ENCODE measurements at regions not wholly inside any gene's neighbourhood (a gene's known extent, or its start where the extent isn't known, plus 50 kb on each side); places are given as distances from the start of the nearest gene placed in this dataset.
A peak's percentile ranks its signal among the peaks of the same experiment; 100 is the strongest.
"Not testable (repeated sequence)": the region's sequence is repeated elsewhere in the genome, so short reads cannot be mapped to it uniquely, and the experiment has no call there.

- no peaks in the 10 kb centered on the region for H3K27me3 ChIP-seq (replicated peaks; ENCODE audit: control insufficient read depth, insufficient read depth, low read length)
- H3K9me3 ChIP-seq (ENCODE audit: control insufficient read depth, low read length): peaks cover 10% of the 10 kb centered on the region
- no peaks in the 10 kb centered on the region for H3K36me3 ChIP-seq (ENCODE audit: control insufficient read depth, insufficient read depth, low read length, severe bottlenecking)
- H3K9ac ChIP-seq (ENCODE audit: low read length): no peak overlapping the region
- DNase-seq (ENCODE audit: low read depth): no peak
- H3K4me1 ChIP-seq (ENCODE audit: control insufficient read depth, insufficient read depth, low read length): no peaks in the 10 kb centered on the region
- H3K4me3 ChIP-seq (ENCODE audit: low read length): no peak overlapping the region
These were observed 732.6 kb upstream of the LUZP2 start for GRCh38 chr11:23764286-23764685.

- H3K4me3 ChIP-seq (ENCODE audit: low read length): no peak overlapping the region
- H3K36me3 ChIP-seq (ENCODE audit: control insufficient read depth, insufficient read depth, low read length, severe bottlenecking): no peaks in the 10 kb centered on the region
These were observed 731.1 kb upstream of the LUZP2 start for GRCh38 chr11:23765682-23766252.

GRCh38 chr11:23767576-23767975, 729.3 kb upstream of the LUZP2 start:
- Histone ChIP-seq H3K4me1 (ENCODE audit: control insufficient read depth, insufficient read depth, low read length) (no peaks in the 10 kb centered on the region), H3K36me3 (ENCODE audit: control insufficient read depth, insufficient read depth, low read length, severe bottlenecking) (no peaks in the 10 kb centered on the region), H3K9me3 (ENCODE audit: control insufficient read depth, low read length) (peaks cover 26% of the 10 kb centered on the region), H3K27me3 (replicated peaks; ENCODE audit: control insufficient read depth, insufficient read depth, low read length) (no peaks in the 10 kb centered on the region), H3K9ac (ENCODE audit: low read length) (no peak overlapping the region), H3K4me3 (ENCODE audit: low read length) (no peak overlapping the region)
- peak; percentile 10 for DNase-seq (ENCODE audit: low read depth)

More at GRCh38 chr11:23765682-23766252, 731.1 kb upstream of the LUZP2 start:
- peak; percentile 19 for DNase-seq (ENCODE audit: low read depth)
- H3K4me1 ChIP-seq (ENCODE audit: control insufficient read depth, insufficient read depth, low read length): no peaks in the 10 kb centered on the region
- no peaks in the 10 kb centered on the region for H3K27me3 ChIP-seq (replicated peaks; ENCODE audit: control insufficient read depth, insufficient read depth, low read length)
- H3K9me3 ChIP-seq (ENCODE audit: control insufficient read depth, low read length): peaks cover 21% of the 10 kb centered on the region
- H3K9ac ChIP-seq (ENCODE audit: low read length): no peak overlapping the region

- H3K9me3 ChIP-seq (ENCODE audit: control insufficient read depth, low read length): peaks cover 26% of the 10 kb centered on the region
- no peaks in the 10 kb centered on the region for H3K36me3 ChIP-seq (ENCODE audit: control insufficient read depth, insufficient read depth, low read length, severe bottlenecking)
- H3K27me3 ChIP-seq (replicated peaks; ENCODE audit: control insufficient read depth, insufficient read depth, low read length): no peaks in the 10 kb centered on the region
- no peak overlapping the region for H3K9ac ChIP-seq (ENCODE audit: low read length)
- no peak for DNase-seq (ENCODE audit: low read depth)
- no peaks in the 10 kb centered on the region for H3K4me1 ChIP-seq (ENCODE audit: control insufficient read depth, insufficient read depth, low read length)
- no peak overlapping the region for H3K4me3 ChIP-seq (ENCODE audit: low read length)
These were observed 727.6 kb upstream of the LUZP2 start for GRCh38 chr11:23769214-23769613.

GRCh38 chr11:23772081-23772480, 724.8 kb upstream of the LUZP2 start:
- no peak overlapping the region for H3K4me3 ChIP-seq (ENCODE audit: low read length)
- H3K4me1 ChIP-seq (ENCODE audit: control insufficient read depth, insufficient read depth, low read length): no peaks in the 10 kb centered on the region
- no peak overlapping the region for H3K9ac ChIP-seq (ENCODE audit: low read length)
- no peaks in the 10 kb centered on the region for H3K27me3 ChIP-seq (replicated peaks; ENCODE audit: control insufficient read depth, insufficient read depth, low read length)
- peak; percentile 4 for DNase-seq (ENCODE audit: low read depth)
- H3K36me3 ChIP-seq (ENCODE audit: control insufficient read depth, insufficient read depth, low read length, severe bottlenecking): no peaks in the 10 kb centered on the region
- peaks cover 34% of the 10 kb centered on the region for H3K9me3 ChIP-seq (ENCODE audit: control insufficient read depth, low read length)

- H3K36me3 ChIP-seq (ENCODE audit: control insufficient read depth, insufficient read depth, low read length, severe bottlenecking): no peaks in the 10 kb centered on the region
- DNase-seq (ENCODE audit: low read depth): peak; percentile 45
- no peaks in the 10 kb centered on the region for H3K27me3 ChIP-seq (replicated peaks; ENCODE audit: control insufficient read depth, insufficient read depth, low read length)
- peaks cover 8% of the 10 kb centered on the region for H3K9me3 ChIP-seq (ENCODE audit: control insufficient read depth, low read length)
- no peak overlapping the region for H3K9ac ChIP-seq (ENCODE audit: low read length)
- H3K4me1 ChIP-seq (ENCODE audit: control insufficient read depth, insufficient read depth, low read length): no peaks in the 10 kb centered on the region
- no peak overlapping the region for H3K4me3 ChIP-seq (ENCODE audit: low read length)
These were observed 717.9 kb upstream of the LUZP2 start for GRCh38 chr11:23778971-23779370.

GRCh38 chr11:23780231-23780630, 716.6 kb upstream of the LUZP2 start:
- Histone ChIP-seq H3K4me1 (ENCODE audit: control insufficient read depth, insufficient read depth, low read length) (no peaks in the 10 kb centered on the region), H3K9me3 (ENCODE audit: control insufficient read depth, low read length) (peaks cover 4% of the 10 kb centered on the region), H3K27me3 (replicated peaks; ENCODE audit: control insufficient read depth, insufficient read depth, low read length) (no peaks in the 10 kb centered on the region), H3K4me3 (ENCODE audit: low read length) (no peak overlapping the region), H3K9ac (ENCODE audit: low read length) (no peak overlapping the region), H3K36me3 (ENCODE audit: control insufficient read depth, insufficient read depth, low read length, severe bottlenecking) (no peaks in the 10 kb centered on the region)
- peak; percentile 23 for DNase-seq (ENCODE audit: low read depth)

GRCh38 chr11:23781803-23782560, 714.9 kb upstream of the LUZP2 start:
- Histone ChIP-seq H3K27me3 (replicated peaks; ENCODE audit: control insufficient read depth, insufficient read depth, low read length) (no peaks in the 10 kb centered on the region), H3K9me3 (ENCODE audit: control insufficient read depth, low read length) (no peaks in the 10 kb centered on the region), H3K36me3 (ENCODE audit: control insufficient read depth, insufficient read depth, low read length, severe bottlenecking) (no peaks in the 10 kb centered on the region), H3K9ac (ENCODE audit: low read length) (no peak overlapping the region), H3K4me3 (ENCODE audit: low read length) (no peak overlapping the region), H3K4me1 (ENCODE audit: control insufficient read depth, insufficient read depth, low read length) (no peaks in the 10 kb centered on the region)
- no peak for DNase-seq (ENCODE audit: low read depth)

GRCh38 chr11:23786974-23787373, 709.9 kb upstream of the LUZP2 start:
- H3K27me3 ChIP-seq (replicated peaks; ENCODE audit: control insufficient read depth, insufficient read depth, low read length); DNase-seq (ENCODE audit: low read depth); H3K4me3 ChIP-seq (ENCODE audit: low read length); H3K9ac ChIP-seq (ENCODE audit: low read length); H3K9me3 ChIP-seq (ENCODE audit: control insufficient read depth, low read length); H3K4me1 ChIP-seq (ENCODE audit: control insufficient read depth, insufficient read depth, low read length); H3K36me3 ChIP-seq (ENCODE audit: control insufficient read depth, insufficient read depth, low read length, severe bottlenecking): not testable (repeated sequence)

- Histone ChIP-seq H3K36me3 (ENCODE audit: control insufficient read depth, insufficient read depth, low read length, severe bottlenecking) (no peaks in the 10 kb centered on the region), H3K9me3 (ENCODE audit: control insufficient read depth, low read length) (no peaks in the 10 kb centered on the region), H3K27me3 (replicated peaks; ENCODE audit: control insufficient read depth, insufficient read depth, low read length) (no peaks in the 10 kb centered on the region), H3K9ac (ENCODE audit: low read length) (no peak overlapping the region), H3K4me1 (ENCODE audit: control insufficient read depth, insufficient read depth, low read length) (peaks cover 3% of the 10 kb centered on the region), H3K4me3 (ENCODE audit: low read length) (no peak overlapping the region)
- no peak for DNase-seq (ENCODE audit: low read depth)
These were observed 707.5 kb upstream of the LUZP2 start for GRCh38 chr11:23789200-23789853.

- no peaks in the 10 kb centered on the region for H3K36me3 ChIP-seq (ENCODE audit: control insufficient read depth, insufficient read depth, low read length, severe bottlenecking)
- peak; percentile 44 for DNase-seq (ENCODE audit: low read depth)
- H3K9me3 ChIP-seq (ENCODE audit: control insufficient read depth, low read length): no peaks in the 10 kb centered on the region
- no peak overlapping the region for H3K9ac ChIP-seq (ENCODE audit: low read length)
- H3K4me3 ChIP-seq (ENCODE audit: low read length): no peak overlapping the region
- peaks cover 3% of the 10 kb centered on the region for H3K4me1 ChIP-seq (ENCODE audit: control insufficient read depth, insufficient read depth, low read length)
- no peaks in the 10 kb centered on the region for H3K27me3 ChIP-seq (replicated peaks; ENCODE audit: control insufficient read depth, insufficient read depth, low read length)
These were observed 706.9 kb upstream of the LUZP2 start for GRCh38 chr11:23789938-23790371.
